SH-SY5Y (cell line): ENCODE measurements at regions not wholly inside any gene's neighbourhood (a gene's known extent, or its start where the extent isn't known, plus 50 kb on each side); places are given as distances from the start of the nearest gene placed in this dataset.

Source experiments
- GATA2 ChIP-seq: IDR thresholded peaks from 2 replicates; pipeline ENCODE4 v1.6.1; 2011; ENCODE audit warnings: mild to moderate bottlenecking, low read depth, low read length
- GATA3 ChIP-seq: IDR thresholded peaks from 2 replicates; pipeline ENCODE4 v1.6.1; 2011; ENCODE audit warnings: low read depth, mild to moderate bottlenecking, low read length, moderate library complexity

- TF ChIP-seq GATA2 = no peak
- no peak for TF ChIP-seq GATA3
Measured at GRCh38 chr2:146807568-146808168, 1037.2 kb upstream of the ACVR2A start.
